BE2C (cell line): ENCODE measurements at regions not wholly inside any gene's neighbourhood (a gene's known extent, or its start where the extent isn't known, plus 50 kb on each side); places are given as distances from the start of the nearest gene placed in this dataset.

ENCODE experiments used
- DNase-seq: peaks from one replicate; pipeline ENCODE4 v3.0.0-alpha.2; 2020
- H3K27me3 ChIP-seq: fragments of 250-450 bp; sonication (Bioruptor Pico); 2 replicates; pipeline ENCODE4 v1.5.1; 2020; ENCODE audit warnings: mild to moderate bottlenecking
- H3K36me3 ChIP-seq: fragments of 250-450 bp; sonication (Bioruptor Pico); 2 replicates; pipeline ENCODE4 v1.5.1; 2020; ENCODE audit warnings: mild to moderate bottlenecking
- H3K4me1 ChIP-seq: fragments of 250-450 bp; sonication (Bioruptor Pico); 2 replicates; pipeline ENCODE4 v1.5.1; 2020
- H3K4me3 ChIP-seq: 2 replicates; pipeline ENCODE4 v1.5.1; 2011; ENCODE audit warnings: low read depth, low read length
- H3K9me3 ChIP-seq: fragments of 250-450 bp; sonication (Bioruptor Pico); 2 replicates; pipeline ENCODE4 v1.5.1; 2020
- TF ChIP-seq, protein P1 (sequence below): IDR thresholded peaks from 2 replicates; pipeline ENCODE4 v1.5.1; 2012; ENCODE audit warnings: mild to moderate bottlenecking, low read depth, low read length

DNA sequence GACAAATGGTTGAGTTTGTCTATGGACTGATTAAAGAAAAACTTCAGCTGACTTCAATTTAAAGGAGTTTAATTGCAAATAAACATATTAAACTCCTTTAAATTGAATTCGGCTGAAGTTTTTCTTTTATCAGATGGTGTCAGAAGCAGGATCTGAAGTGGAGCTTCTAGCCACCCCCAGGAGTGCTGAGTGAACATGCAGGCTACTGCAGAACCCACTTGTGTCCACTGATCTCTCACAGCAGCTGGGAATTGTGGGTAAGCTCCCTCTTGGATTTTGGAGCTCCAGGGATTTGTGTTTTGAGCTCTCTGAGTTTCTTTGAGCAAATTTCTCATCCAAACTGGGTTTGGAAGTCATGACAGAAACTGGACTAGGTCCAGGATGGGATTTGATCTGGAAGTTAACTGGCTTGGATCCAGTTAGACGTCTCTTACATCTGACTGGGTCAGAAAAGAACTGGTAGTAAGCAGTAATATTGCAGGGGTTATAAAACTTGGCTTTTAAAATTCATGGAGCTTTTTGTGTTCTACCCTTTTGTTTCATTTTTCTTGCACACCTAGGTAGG is 95.8 kb upstream of the UST start:
- no peaks in the 10 kb centered on the region for H3K9me3 ChIP-seq
- H3K36me3 ChIP-seq, result no peaks in the 10 kb centered on the region
- TF ChIP-seq, protein P1, sequence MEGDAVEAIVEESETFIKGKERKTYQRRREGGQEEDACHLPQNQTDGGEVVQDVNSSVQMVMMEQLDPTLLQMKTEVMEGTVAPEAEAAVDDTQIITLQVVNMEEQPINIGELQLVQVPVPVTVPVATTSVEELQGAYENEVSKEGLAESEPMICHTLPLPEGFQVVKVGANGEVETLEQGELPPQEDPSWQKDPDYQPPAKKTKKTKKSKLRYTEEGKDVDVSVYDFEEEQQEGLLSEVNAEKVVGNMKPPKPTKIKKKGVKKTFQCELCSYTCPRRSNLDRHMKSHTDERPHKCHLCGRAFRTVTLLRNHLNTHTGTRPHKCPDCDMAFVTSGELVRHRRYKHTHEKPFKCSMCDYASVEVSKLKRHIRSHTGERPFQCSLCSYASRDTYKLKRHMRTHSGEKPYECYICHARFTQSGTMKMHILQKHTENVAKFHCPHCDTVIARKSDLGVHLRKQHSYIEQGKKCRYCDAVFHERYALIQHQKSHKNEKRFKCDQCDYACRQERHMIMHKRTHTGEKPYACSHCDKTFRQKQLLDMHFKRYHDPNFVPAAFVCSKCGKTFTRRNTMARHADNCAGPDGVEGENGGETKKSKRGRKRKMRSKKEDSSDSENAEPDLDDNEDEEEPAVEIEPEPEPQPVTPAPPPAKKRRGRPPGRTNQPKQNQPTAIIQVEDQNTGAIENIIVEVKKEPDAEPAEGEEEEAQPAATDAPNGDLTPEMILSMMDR, result no peak
- H3K4me1 ChIP-seq, result no peaks in the 10 kb centered on the region
- H3K27me3 ChIP-seq, result no peaks in the 10 kb centered on the region
- H3K4me3 ChIP-seq, result no peak overlapping the region
- no peak for DNase-seq

GRCh38 chr6:148652205-148652604 is 94.6 kb upstream of the UST start:
- DNase-seq, result no peak
- TF ChIP-seq, protein P1, result no peak
- Histone ChIP-seq H3K9me3 (no peaks in the 10 kb centered on the region), H3K36me3 (no peaks in the 10 kb centered on the region), H3K27me3 (no peaks in the 10 kb centered on the region), H3K4me3 (no peak overlapping the region), H3K4me1 (no peaks in the 10 kb centered on the region)

- Histone ChIP-seq H3K27me3 (no peaks in the 10 kb centered on the region), H3K4me1 (no peaks in the 10 kb centered on the region), H3K9me3 (no peaks in the 10 kb centered on the region), H3K36me3 (no peaks in the 10 kb centered on the region), H3K4me3 (no peak overlapping the region)
- TF ChIP-seq, protein P1, result no peak
- no peak for DNase-seq
These were observed 93.6 kb upstream of the UST start for GRCh38 chr6:148653138-148653776.

DNA sequence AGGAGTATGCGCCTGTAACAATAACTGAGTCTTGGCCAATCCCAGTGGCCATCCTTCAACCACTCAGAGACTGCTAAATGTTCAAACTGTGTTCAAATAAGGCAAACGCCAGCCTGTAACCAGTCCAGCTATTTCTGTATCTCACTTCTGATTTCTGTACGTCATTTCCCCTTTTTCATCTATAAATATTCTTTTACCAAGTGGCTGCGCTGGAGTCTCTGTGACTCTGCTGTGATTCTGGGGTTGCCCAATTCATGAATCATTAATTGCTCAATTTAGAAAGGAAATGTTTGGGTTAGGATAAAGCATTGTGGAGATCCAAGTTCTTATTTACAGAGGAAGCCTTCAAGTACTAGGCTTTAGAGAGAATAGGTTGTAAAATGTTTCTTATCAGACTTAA is 89.8 kb upstream of the UST start:
- Histone ChIP-seq H3K27me3 (no peaks in the 10 kb centered on the region), H3K9me3 (no peaks in the 10 kb centered on the region), H3K36me3 (no peaks in the 10 kb centered on the region), H3K4me1 (no peaks in the 10 kb centered on the region), H3K4me3 (no peak overlapping the region)
- TF ChIP-seq, protein P1, result no peak
- no peak for DNase-seq

DNA sequence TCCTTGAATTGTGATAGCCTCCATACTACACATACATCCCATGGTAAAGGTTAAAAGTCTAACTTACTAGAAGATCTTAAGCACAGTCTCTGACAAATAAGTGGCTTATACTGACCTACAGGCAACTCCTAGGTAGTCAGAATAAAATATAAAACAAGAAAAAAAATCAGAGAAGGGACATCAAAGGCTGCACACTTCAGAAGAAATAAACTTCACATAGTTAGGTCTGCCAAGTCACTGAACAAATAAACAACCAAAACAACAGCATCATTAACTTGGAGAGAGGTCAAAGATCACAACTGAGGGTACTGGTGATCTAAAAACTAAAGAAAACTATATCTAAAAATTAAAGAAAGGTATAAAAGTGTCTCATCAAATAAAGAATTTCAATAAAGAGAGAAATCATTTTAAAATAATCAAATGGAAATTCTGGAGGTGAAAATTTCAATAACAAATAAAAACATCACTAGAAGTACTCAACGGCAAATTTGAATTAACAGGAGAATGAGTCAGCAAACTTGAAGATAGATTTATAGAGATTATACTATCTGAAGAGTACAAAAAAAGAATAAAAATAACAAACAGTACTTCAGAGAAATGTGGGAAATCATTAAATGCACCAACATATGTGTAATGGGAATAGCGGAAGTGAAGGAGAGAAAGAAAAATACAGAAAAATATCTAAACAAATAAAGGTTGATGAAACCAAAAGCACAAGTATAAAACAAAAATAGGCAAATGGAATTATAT is 88.0 kb upstream of the UST start:
- DNase-seq, result no peak
- H3K9me3 ChIP-seq, result no peaks in the 10 kb centered on the region

More for the DNA sequence above, 88.0 kb upstream of the UST start:
- H3K4me3 ChIP-seq, result no peak overlapping the region
- H3K4me1 ChIP-seq, result no peaks in the 10 kb centered on the region
- no peaks in the 10 kb centered on the region for H3K27me3 ChIP-seq
- TF ChIP-seq, protein P1, result no peak
- H3K36me3 ChIP-seq, result no peaks in the 10 kb centered on the region
